ENCODE measurements at regions not wholly inside any gene's neighbourhood (a gene's known extent, or its start where the extent isn't known, plus 50 kb on each side); places are given as distances from the start of the nearest gene placed in this dataset.

DNA sequence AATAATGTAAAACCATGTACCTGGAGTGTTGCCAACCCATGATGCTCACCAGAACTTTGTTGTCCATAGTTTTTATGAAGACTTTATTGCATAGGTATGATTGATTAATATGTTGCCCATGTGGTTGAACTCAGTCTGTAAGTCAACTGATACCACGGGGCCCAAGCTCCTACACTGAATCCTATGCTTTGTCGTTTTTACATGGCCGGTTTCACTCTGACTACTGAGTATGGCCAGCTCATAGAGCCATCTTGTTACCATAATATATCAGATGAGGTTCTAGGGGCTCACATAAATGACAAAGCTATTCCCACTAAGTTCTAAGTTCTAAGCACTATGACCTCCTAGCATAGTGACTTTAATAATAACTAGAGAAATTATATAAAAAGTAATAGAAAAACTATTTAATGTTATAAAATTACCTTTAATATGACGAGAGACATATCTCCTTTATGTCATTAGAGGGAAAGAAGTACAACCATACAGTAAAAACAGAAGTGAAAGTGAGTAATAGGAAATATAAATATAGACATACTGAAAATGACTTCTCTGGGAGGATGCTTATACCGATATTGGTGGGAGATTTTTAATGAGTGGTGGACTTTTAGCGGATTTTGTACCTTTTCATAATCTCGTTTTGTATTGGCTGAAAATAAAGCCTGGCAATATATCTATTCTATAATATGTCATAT lies 983.4 kb upstream of the PRMT6 start:
- DNase-seq (ENCODE audit: low read depth), result no peak
- no peak overlapping the region for H3K4me3 ChIP-seq (ENCODE audit: low read length)
- TF ChIP-seq, protein P1, sequence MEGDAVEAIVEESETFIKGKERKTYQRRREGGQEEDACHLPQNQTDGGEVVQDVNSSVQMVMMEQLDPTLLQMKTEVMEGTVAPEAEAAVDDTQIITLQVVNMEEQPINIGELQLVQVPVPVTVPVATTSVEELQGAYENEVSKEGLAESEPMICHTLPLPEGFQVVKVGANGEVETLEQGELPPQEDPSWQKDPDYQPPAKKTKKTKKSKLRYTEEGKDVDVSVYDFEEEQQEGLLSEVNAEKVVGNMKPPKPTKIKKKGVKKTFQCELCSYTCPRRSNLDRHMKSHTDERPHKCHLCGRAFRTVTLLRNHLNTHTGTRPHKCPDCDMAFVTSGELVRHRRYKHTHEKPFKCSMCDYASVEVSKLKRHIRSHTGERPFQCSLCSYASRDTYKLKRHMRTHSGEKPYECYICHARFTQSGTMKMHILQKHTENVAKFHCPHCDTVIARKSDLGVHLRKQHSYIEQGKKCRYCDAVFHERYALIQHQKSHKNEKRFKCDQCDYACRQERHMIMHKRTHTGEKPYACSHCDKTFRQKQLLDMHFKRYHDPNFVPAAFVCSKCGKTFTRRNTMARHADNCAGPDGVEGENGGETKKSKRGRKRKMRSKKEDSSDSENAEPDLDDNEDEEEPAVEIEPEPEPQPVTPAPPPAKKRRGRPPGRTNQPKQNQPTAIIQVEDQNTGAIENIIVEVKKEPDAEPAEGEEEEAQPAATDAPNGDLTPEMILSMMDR (conservative IDR thresholded peaks at IDR 0.05; ENCODE audit: low read length), result no peak

DNA sequence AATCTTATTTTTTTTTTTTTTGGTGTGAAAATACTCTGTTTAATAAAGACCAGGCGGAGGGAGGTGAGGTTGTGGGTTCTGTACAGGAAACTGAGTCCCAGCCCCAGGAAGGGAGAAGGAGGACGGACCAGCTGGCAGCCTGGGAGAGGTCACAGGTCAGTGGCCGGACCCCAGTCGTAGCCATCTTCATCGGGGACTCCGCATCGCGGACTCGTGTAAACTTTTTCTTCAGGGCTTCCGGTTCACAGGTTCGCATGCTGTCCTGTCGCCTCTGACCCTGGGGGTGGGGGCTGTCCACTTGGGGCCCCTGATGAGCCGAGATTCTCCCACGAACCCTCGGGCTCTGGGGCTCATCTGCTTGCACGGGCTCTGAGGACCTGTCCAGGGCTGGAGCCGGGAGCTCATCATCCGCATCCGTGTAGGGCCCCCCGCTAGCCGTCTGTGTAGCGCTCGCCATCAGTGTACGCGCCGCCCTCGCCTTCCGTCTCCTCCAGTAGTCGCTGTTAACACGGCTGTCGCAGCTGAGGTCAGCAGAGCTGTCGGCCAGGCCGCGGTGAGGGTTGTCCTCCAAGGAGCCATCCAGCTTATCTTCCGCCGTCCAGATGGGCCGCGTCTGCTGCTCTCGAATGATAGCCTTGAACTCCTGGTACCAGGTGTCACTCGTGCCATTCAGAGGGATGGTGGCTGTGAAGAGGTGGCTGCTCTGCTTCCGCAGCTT lies 975.7 kb upstream of the PRMT6 start:
- no peak for DNase-seq (ENCODE audit: low read depth)
- H3K4me3 ChIP-seq (ENCODE audit: low read length), result no peak overlapping the region
- TF ChIP-seq, protein P1 (conservative IDR thresholded peaks at IDR 0.05; ENCODE audit: low read length), result no peak

DNA sequence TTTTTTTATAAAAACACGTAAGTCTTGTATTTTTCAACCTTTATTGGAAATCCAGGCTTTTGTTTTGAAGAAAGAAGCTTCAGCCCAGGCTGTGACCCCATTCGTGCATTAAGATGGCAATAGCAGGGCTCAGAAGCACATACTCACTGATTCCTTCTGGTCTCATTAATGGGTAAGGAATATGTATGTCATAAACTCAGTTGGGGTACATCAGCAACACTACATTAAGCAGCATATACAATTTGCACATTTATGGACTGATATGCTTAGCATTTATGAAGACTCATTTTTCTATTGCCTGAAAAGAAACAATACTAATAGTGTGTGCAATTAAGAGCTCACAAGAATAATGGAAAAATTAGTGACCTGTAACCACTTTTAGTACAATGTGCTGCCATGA lies 945.4 kb upstream of the PRMT6 start:
- DNase-seq (ENCODE audit: low read depth), result no peak
- H3K4me3 ChIP-seq (ENCODE audit: low read length), result no peak overlapping the region
- TF ChIP-seq, protein P1 (conservative IDR thresholded peaks at IDR 0.05; ENCODE audit: low read length), result no peak

DNA sequence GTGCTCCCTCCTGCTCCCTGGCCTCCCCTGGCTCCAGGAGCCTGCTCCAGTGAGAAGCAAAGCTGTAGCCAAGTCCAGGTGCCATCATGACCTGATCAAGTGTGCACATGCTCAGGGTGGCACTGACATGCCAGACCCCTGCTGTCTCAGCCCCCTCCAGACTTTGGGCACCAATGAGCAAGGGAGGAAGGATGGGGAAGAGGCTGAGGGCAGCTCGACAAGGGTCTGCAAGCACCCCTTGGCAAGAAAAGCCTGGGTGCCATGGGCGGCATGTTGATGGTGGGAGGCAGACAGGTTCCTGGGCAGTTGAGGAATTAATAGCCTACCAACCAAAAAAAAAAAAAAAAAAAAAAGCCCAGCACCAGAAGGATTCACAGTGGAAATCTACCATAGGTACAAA lies 942.6 kb upstream of the PRMT6 start:
- H3K4me3 ChIP-seq (ENCODE audit: low read length), result no peak overlapping the region
- TF ChIP-seq, protein P1 (conservative IDR thresholded peaks at IDR 0.05; ENCODE audit: low read length), result no peak
- no peak for DNase-seq (ENCODE audit: low read depth)

- no peak overlapping the region for H3K4me3 ChIP-seq (ENCODE audit: low read length)
- TF ChIP-seq, protein P1 (conservative IDR thresholded peaks at IDR 0.05; ENCODE audit: low read length), result no peak
- no peak for DNase-seq (ENCODE audit: low read depth)
Observed at GRCh38 chr1:106120789-106121188, 935.7 kb upstream of the PRMT6 start.

GRCh38 chr1:106121728-106122127 lies 934.7 kb upstream of the PRMT6 start:
- no peak overlapping the region for H3K4me3 ChIP-seq (ENCODE audit: low read length)
- no peak for DNase-seq (ENCODE audit: low read depth)
- TF ChIP-seq, protein P1 (conservative IDR thresholded peaks at IDR 0.05; ENCODE audit: low read length), result no peak

GRCh38 chr1:106134561-106134960 lies 921.9 kb upstream of the PRMT6 start:
- TF ChIP-seq, protein P1 (conservative IDR thresholded peaks at IDR 0.05; ENCODE audit: low read length), result no peak
- no peak for DNase-seq (ENCODE audit: low read depth)
- no peak overlapping the region for H3K4me3 ChIP-seq (ENCODE audit: low read length)
